ENCODE measurements at regions not wholly inside any gene's neighbourhood (a gene's known extent, or its start where the extent isn't known, plus 50 kb on each side); places are given as distances from the start of the nearest gene placed in this dataset.

GRCh38 chr2:60693551-60693950 is 62.5 kb upstream of the PAPOLG start:
- H2BK120ac ChIP-seq (ENCODE audit: low read depth, low read length, poor library complexity, severe bottlenecking) = no peak overlapping the region
- no peak for TF ChIP-seq CTCF (conservative IDR thresholded peaks at IDR 0.05)
- peaks cover 0 to 6% of the 10 kb centered on the region in 2 experiments; a peak in 1 of 4 replicates for H3K4me1 Mint-ChIP-seq
- H3K23me2 ChIP-seq (ENCODE audit: insufficient read length, low read depth, low read length, poor library complexity, severe bottlenecking) = no peaks in the 10 kb centered on the region
- H3K14ac ChIP-seq (ENCODE audit: insufficient read depth, low read length) = no peak overlapping the region
- no peak overlapping the region for H2BK20ac ChIP-seq (ENCODE audit: low read depth, low read length, poor library complexity, severe bottlenecking)
- H3K18ac ChIP-seq (ENCODE audit: insufficient read length, low read depth, low read length) = no peak overlapping the region
- no peak overlapping the region for H2BK12ac ChIP-seq (ENCODE audit: insufficient read length, low read depth, low read length)
- H3K9ac ChIP-seq (ENCODE audit: extremely low read depth, insufficient read length, low read length) = no peak overlapping the region
- H3K27ac ChIP-seq (ENCODE audit: insufficient read length, low read depth, low read length) = no peak overlapping the region
- H3K9me3 ChIP-seq (ENCODE audit: control insufficient read depth, low read depth, low read length) = no peaks in the 10 kb centered on the region
- no peak overlapping the region for H2AK5ac ChIP-seq (ENCODE audit: insufficient read length, low read length)
- WGBS (ENCODE audit: extremely low coverage, insufficient read length, low lambda C conversion rate) = no CpG with 5 or more reads among the region's 3 CpGs
- H3K27ac Mint-ChIP-seq = no peak overlapping the region
- no peak overlapping the region for H2BK15ac ChIP-seq (ENCODE audit: low read depth, low read length)
- H4K91ac ChIP-seq (ENCODE audit: insufficient read length, low read depth, low read length) = no peak overlapping the region
- no peaks in the 10 kb centered on the region for H3K9me3 Mint-ChIP-seq
- H4K8ac ChIP-seq (replicated peaks; ENCODE audit: insufficient read length, low read depth, low read length) = no peak overlapping the region
- no peak overlapping the region for H2BK5ac ChIP-seq (ENCODE audit: insufficient read length, low read length)
- no peaks in the 10 kb centered on the region; the same call in 1 of the 2 replicates for H3K27me3 Mint-ChIP-seq (ENCODE audit: low read depth)
- H3K4ac ChIP-seq (ENCODE audit: low read depth, low read length) = no peak overlapping the region
- no peak overlapping the region for H3T11ph ChIP-seq (ENCODE audit: low read length)
- no peak overlapping the region for H3K56ac ChIP-seq (ENCODE audit: insufficient read length, low read depth, low read length)
- no peak overlapping the region for H4K5ac ChIP-seq (ENCODE audit: insufficient read length, low read depth, low read length)
- DNase-seq = no peak
- H4K20me1 ChIP-seq (ENCODE audit: control insufficient read depth, insufficient read depth, insufficient read length) = no peaks in the 10 kb centered on the region
- no peak overlapping the region for H3K4me3 Mint-ChIP-seq
- no peaks in the 10 kb centered on the region for H3K79me1 ChIP-seq (ENCODE audit: insufficient read depth, low read depth, low read length, poor library complexity, severe bottlenecking)
- no peak overlapping the region for H3K4me2 ChIP-seq (ENCODE audit: insufficient read depth, insufficient read length, low read length)
- H3K36me3 Mint-ChIP-seq (ENCODE audit: insufficient read depth in 1 of 3, low read depth in 3 of 3) = no peaks in the 10 kb centered on the region
- no peaks in the 10 kb centered on the region for H3K79me2 ChIP-seq (ENCODE audit: insufficient read depth, low read length)
- H3K27me3 ChIP-seq (ENCODE audit: insufficient read depth, low read length) = no peaks in the 10 kb centered on the region
- H3K4me1 ChIP-seq (ENCODE audit: insufficient read depth, low read length) = no peaks in the 10 kb centered on the region
- no peak overlapping the region for H2AFZ ChIP-seq (ENCODE audit: low read length)
- no peak overlapping the region for H3K23ac ChIP-seq (ENCODE audit: insufficient read length, low read depth, low read length)

Measured in H9 (cell line).